ENCODE measurements at regions not wholly inside any gene's neighbourhood (a gene's known extent, or its start where the extent isn't known, plus 50 kb on each side); places are given as distances from the start of the nearest gene placed in this dataset.

- FAIRE-seq (no peak), DNase-seq (ENCODE audit: extremely low read depth in 1 of 4, low spot score in 3 of 4) (no peak), ATAC-seq (no peak)
- in situ Hi-C loops (cut with MboI) (no loop called here), intact Hi-C loops (cut with micrococcal nuclease) (no loop called here)
- ChIA-PET CTCF (ENCODE audit: low intra/inter-chr PET ratio) (no interaction called here), POLR2A (no interaction called here)
- Histone ChIP-seq H4K20me1 (replicated peaks; ENCODE audit: control insufficient read depth, insufficient read depth, low read length) (no peaks in the 10 kb centered on the region), H3K79me2 (ENCODE audit: control insufficient read depth, insufficient read depth, low read length) (no peaks in the 10 kb centered on the region), H3K36me3 (ENCODE audit: control insufficient read depth, insufficient read depth, low read length) (no peaks in the 10 kb centered on the region), H3K27ac (ENCODE audit: extremely low read depth, low read depth, low read length) (no peak overlapping the region), H3K9ac (ENCODE audit: insufficient read depth in 1 of 2, low read depth in 2 of 2, low read length in 2 of 2) (no peak overlapping the region), H3K4me3 (no peak overlapping the region), H2AFZ (ENCODE audit: low read depth, low read length) (no peak overlapping the region), H3K27me3 (ENCODE audit: control insufficient read depth in 2 of 2, insufficient read depth in 2 of 2, low read length in 2 of 2) (no peaks in the 10 kb centered on the region), H3K4me1 (replicated peaks in 1 of 2; ENCODE audit: control insufficient read depth in 2 of 2, insufficient read depth in 2 of 2, low read length in 2 of 2) (no peaks in the 10 kb centered on the region), H3K9me3 (replicated peaks; ENCODE audit: control insufficient read depth, insufficient read depth, low read depth, low read length) (no peaks in the 10 kb centered on the region; the same call in 1 of the 2 replicates), H3K9me1 (ENCODE audit: control insufficient read depth, insufficient read depth, low read length) (no peaks in the 10 kb centered on the region), H3K4me2 (ENCODE audit: insufficient read depth, low read length) (no peak overlapping the region)
- BruUV-seq (replicated peaks), result no TSS peak
- no peak for TF ChIP-seq KLF13 (tag; IDR thresholded peaks at IDR 0.05; ENCODE audit: borderline replicate concordance, low read depth)
- TF ChIP-seq ZNF586 (CRISPR knock-in tag; conservative IDR thresholded peaks at IDR 0.05), result no peak
- no peak for TF ChIP-seq L3MBTL2 (IDR thresholded peaks at IDR 0.05)
- no peak for TF ChIP-seq FOXP1 (CRISPR knock-in tag; IDR thresholded peaks at IDR 0.05)
- TF ChIP-seq SETDB1 (IDR thresholded peaks at IDR 0.05; ENCODE audit: low read length), result no peak
- TF ChIP-seq THRAP3 (IDR thresholded peaks at IDR 0.05; ENCODE audit: borderline replicate concordance), result no peak
- TF ChIP-seq RAD51 (IDR thresholded peaks at IDR 0.05; ENCODE audit: borderline replicate concordance, low read depth), result no peak
- no peak for TF ChIP-seq SOX6 (IDR thresholded peaks at IDR 0.05)
- no peak for TF ChIP-seq NELFE (IDR thresholded peaks at IDR 0.05; ENCODE audit: insufficient read depth, insufficient read length)
- no peak for TF ChIP-seq HDGF (IDR thresholded peaks at IDR 0.05)
- TF ChIP-seq ZNF644 (tag; IDR thresholded peaks at IDR 0.05; ENCODE audit: low read depth), result no peak
- TF ChIP-seq ZNF224 (CRISPR knock-in tag; IDR thresholded peaks at IDR 0.05), result no peak
- TF ChIP-seq ZBTB11 (CRISPR knock-in tag; IDR thresholded peaks at IDR 0.05), result no peak
- TF ChIP-seq TAL1 (IDR thresholded peaks at IDR 0.05), result no peak
- TF ChIP-seq EP300 (IDR thresholded peaks at IDR 0.05; ENCODE audit: low read length), result no peak
- no peak for TF ChIP-seq USF2 (CRISPR knock-in tag; IDR thresholded peaks at IDR 0.05)
- no peak for TF ChIP-seq HMGXB4 (CRISPR knock-in tag; IDR thresholded peaks at IDR 0.05)
- 7% methylated on average over 1 of the region's 1 CpG for WGBS (ENCODE audit: insufficient coverage, low coverage, missing lambda C conversion rate)
Measured at GRCh38 chr6:104286641-104287040, 573.1 kb downstream of the HACE1 start.
